GM21515 (cell line): ENCODE measurements at regions not wholly inside any gene's neighbourhood (a gene's known extent, or its start where the extent isn't known, plus 50 kb on each side); places are given as distances from the start of the nearest gene placed in this dataset.

Source experiments
- ATAC-seq: cut with Tn5 transposase; IDR thresholded peaks from one replicate; pipeline ENCODE4 v1.9.1; 2021; ENCODE audit not compliant: unreplicated experiment

GRCh38 chr4:14880805-14881204 lies 121.5 kb upstream of the CPEB2 start:
- no peak for ATAC-seq

- no peak for ATAC-seq
Measured at GRCh38 chr4:14883166-14883565, 119.1 kb upstream of the CPEB2 start.

- ATAC-seq: no peak
Measured at GRCh38 chr4:14883661-14884060, 118.6 kb upstream of the CPEB2 start.

GRCh38 chr4:14887842-14888433 lies 114.3 kb upstream of the CPEB2 start:
- ATAC-seq: no peak

- no peak for ATAC-seq
Measured at GRCh38 chr4:14888790-14889572, 113.3 kb upstream of the CPEB2 start.

GRCh38 chr4:14892563-14892962 lies 109.7 kb upstream of the CPEB2 start:
- no peak for ATAC-seq

GRCh38 chr4:14893713-14894112 lies 108.6 kb upstream of the CPEB2 start:
- ATAC-seq: no peak

- ATAC-seq: no peak
Measured at GRCh38 chr4:14894392-14895292, 107.6 kb upstream of the CPEB2 start.

GRCh38 chr4:14896656-14897175 lies 105.6 kb upstream of the CPEB2 start:
- no peak for ATAC-seq

- ATAC-seq: no peak
Measured at GRCh38 chr4:14897217-14897616, 105.1 kb upstream of the CPEB2 start.

GRCh38 chr4:14898989-14899388 lies 103.3 kb upstream of the CPEB2 start:
- no peak for ATAC-seq

GRCh38 chr4:14902342-14902741 lies 99.9 kb upstream of the CPEB2 start:
- ATAC-seq: no peak

- ATAC-seq: no peak
Measured at GRCh38 chr4:14903321-14903720, 99.0 kb upstream of the CPEB2 start.

- ATAC-seq: no peak
Measured at GRCh38 chr4:14906805-14907204, 95.5 kb upstream of the CPEB2 start.

- ATAC-seq: no peak
Measured at GRCh38 chr4:14908635-14909034, 93.6 kb upstream of the CPEB2 start.

- no peak for ATAC-seq
Measured at GRCh38 chr4:14910411-14910810, 91.9 kb upstream of the CPEB2 start.

GRCh38 chr4:14912426-14912825 lies 89.9 kb upstream of the CPEB2 start:
- no peak for ATAC-seq

- ATAC-seq: no peak
Measured at GRCh38 chr4:14915018-14915417, 87.3 kb upstream of the CPEB2 start.

GRCh38 chr4:14916554-14917297 lies 85.6 kb upstream of the CPEB2 start:
- no peak for ATAC-seq

- no peak for ATAC-seq
Measured at GRCh38 chr4:14917298-14917633, 85.0 kb upstream of the CPEB2 start.

GRCh38 chr4:14918336-14918735 lies 83.9 kb upstream of the CPEB2 start:
- no peak for ATAC-seq
